Natural killer cell treated with Interleukin-12 subunit alpha and Interleukin-12 subunit beta and Interleukin-15 and Interleukin-18, amount 100 ng/mL, for 72 hours (primary cell): ENCODE measurements at regions not wholly inside any gene's neighbourhood (a gene's known extent, or its start where the extent isn't known, plus 50 kb on each side); places are given as distances from the start of the nearest gene placed in this dataset.
"Not testable (repeated sequence)": the region's sequence is repeated elsewhere in the genome, so short reads cannot be mapped to it uniquely, and the experiment has no call there.

Experiments
- ATAC-seq, 2 donors: fragments of 150-1000 bp; cut with Tn5 transposase in 1 of 2; sonication (Bioruptor Pico), chemical (Tn5 transposase) in 1 of 2; 2 replicates each; pipeline ENCODE4 v1.10.0; 2021
- DNase-seq: peaks from one replicate; pipeline ENCODE4 v3.0.0; 2022; ENCODE audit warnings: low spot score
- H3K27ac Mint-ChIP-seq, 2 donors: 1 replicate in 1 of 2; 2 replicates in 1 of 2; pipeline ENCODE4 v1.8.0; 2022; ENCODE audit warnings: mixed read lengths in 2 of 2, mild to moderate bottlenecking in 1 of 2, moderate library complexity in 1 of 2
- H3K27me3 Mint-ChIP-seq, 2 donors: 1 replicate in 1 of 2; 2 replicates in 1 of 2; pipeline ENCODE4 v1.8.0; 2022; ENCODE audit warnings: mixed read lengths in 2 of 2
- H3K36me3 Mint-ChIP-seq: one replicate; pipeline ENCODE4 v1.8.0; 2022; ENCODE audit warnings: mixed read lengths
- H3K4me1 Mint-ChIP-seq, 2 donors: 1 replicate in 1 of 2; 2 replicates in 1 of 2; pipeline ENCODE4 v1.8.0; 2022; ENCODE audit warnings: low read depth in 2 of 2, mixed read lengths in 2 of 2, mild to moderate bottlenecking in 1 of 2
- H3K4me3 Mint-ChIP-seq: one replicate; pipeline ENCODE4 v1.8.0; 2022; ENCODE audit warnings: mixed read lengths
- H3K9me3 Mint-ChIP-seq: 2 replicates; pipeline ENCODE4 v1.8.0; 2022; ENCODE audit warnings: mixed read lengths

GRCh38 chr4:32932156-32932555 is 2212.0 kb downstream of the PCDH7 start:
- H3K4me1 Mint-ChIP-seq = no peaks in the 10 kb centered on the region
- ATAC-seq = no peak
- no peak overlapping the region for H3K27ac Mint-ChIP-seq
- no peak for DNase-seq
- H3K36me3 Mint-ChIP-seq = peaks cover under 1% of the 10 kb centered on the region
- H3K4me3 Mint-ChIP-seq = no peak overlapping the region
- no peaks in the 10 kb centered on the region for H3K27me3 Mint-ChIP-seq
- peaks cover 10% of the 10 kb centered on the region for H3K9me3 Mint-ChIP-seq

GRCh38 chr4:32939222-32939621 is 2219.1 kb downstream of the PCDH7 start:
- not testable (repeated sequence) for H3K4me1 Mint-ChIP-seq, H3K36me3 Mint-ChIP-seq, H3K27ac Mint-ChIP-seq, H3K27me3 Mint-ChIP-seq, ATAC-seq, DNase-seq, H3K4me3 Mint-ChIP-seq
- peaks cover 15% of the 10 kb centered on the region for H3K9me3 Mint-ChIP-seq

GRCh38 chr4:32950866-32951265 is 2230.7 kb downstream of the PCDH7 start:
- H3K27me3 Mint-ChIP-seq = no peaks in the 10 kb centered on the region
- no peaks in the 10 kb centered on the region for H3K4me1 Mint-ChIP-seq
- no peak overlapping the region for H3K27ac Mint-ChIP-seq
- peaks cover 25% of the 10 kb centered on the region for H3K9me3 Mint-ChIP-seq
- no peak for DNase-seq
- ATAC-seq = no peak
- no peak overlapping the region for H3K4me3 Mint-ChIP-seq
- H3K36me3 Mint-ChIP-seq = peaks cover 15% of the 10 kb centered on the region

- peaks cover 13% of the 10 kb centered on the region for H3K9me3 Mint-ChIP-seq
- H3K27ac Mint-ChIP-seq = no peak overlapping the region
- no peak overlapping the region for H3K4me3 Mint-ChIP-seq
- H3K27me3 Mint-ChIP-seq = no peaks in the 10 kb centered on the region
- H3K36me3 Mint-ChIP-seq = no peaks in the 10 kb centered on the region
- no peak for ATAC-seq
- DNase-seq = no peak
- no peaks in the 10 kb centered on the region for H3K4me1 Mint-ChIP-seq
These were observed 2238.4 kb downstream of the PCDH7 start for GRCh38 chr4:32958586-32958985.

- no peaks in the 10 kb centered on the region for H3K36me3 Mint-ChIP-seq
- H3K4me1 Mint-ChIP-seq = no peaks in the 10 kb centered on the region
- no peak overlapping the region for H3K4me3 Mint-ChIP-seq
- ATAC-seq = no peak
- H3K9me3 Mint-ChIP-seq = peaks cover 4% of the 10 kb centered on the region
- H3K27ac Mint-ChIP-seq = no peak overlapping the region
- no peak for DNase-seq
- H3K27me3 Mint-ChIP-seq = no peaks in the 10 kb centered on the region
These were observed 2241.9 kb downstream of the PCDH7 start for GRCh38 chr4:32962100-32962499.

GRCh38 chr4:32985256-32985655 is 2265.1 kb downstream of the PCDH7 start:
- Mint-ChIP-seq H3K9me3 (peaks cover 27% of the 10 kb centered on the region), H3K27ac (no peak overlapping the region), H3K36me3 (no peaks in the 10 kb centered on the region), H3K4me1 (no peaks in the 10 kb centered on the region), H3K27me3 (no peaks in the 10 kb centered on the region), H3K4me3 (no peak overlapping the region)
- DNase-seq (no peak), ATAC-seq (no peak)

- Mint-ChIP-seq H3K4me3 (no peak overlapping the region), H3K36me3 (no peaks in the 10 kb centered on the region)
These were observed 2266.1 kb downstream of the PCDH7 start for GRCh38 chr4:32986236-32986635.

GRCh38 chr4:32987111-32987510 is 2266.9 kb downstream of the PCDH7 start:
- no peak for DNase-seq
- Mint-ChIP-seq H3K4me3 (no peak overlapping the region), H3K27ac (no peak overlapping the region), H3K36me3 (no peaks in the 10 kb centered on the region), H3K9me3 (peaks cover 19% of the 10 kb centered on the region), H3K4me1 (no peaks in the 10 kb centered on the region), H3K27me3 (no peaks in the 10 kb centered on the region)
- ATAC-seq = no peak

More at GRCh38 chr4:32986236-32986635, 2266.1 kb downstream of the PCDH7 start:
- Mint-ChIP-seq H3K4me1 (no peaks in the 10 kb centered on the region), H3K27me3 (no peaks in the 10 kb centered on the region), H3K9me3 (peaks cover 23% of the 10 kb centered on the region), H3K27ac (no peak overlapping the region)
- ATAC-seq (no peak), DNase-seq (no peak)

- Mint-ChIP-seq H3K27ac (no peak overlapping the region), H3K4me3 (no peak overlapping the region), H3K9me3 (peaks cover 16% of the 10 kb centered on the region), H3K36me3 (no peaks in the 10 kb centered on the region), H3K27me3 (no peaks in the 10 kb centered on the region), H3K4me1 (no peaks in the 10 kb centered on the region)
- DNase-seq = no peak
- ATAC-seq = no peak
These were observed 2268.1 kb downstream of the PCDH7 start for GRCh38 chr4:32988165-32988811.

- DNase-seq = no peak
- H3K4me3 Mint-ChIP-seq = no peak overlapping the region
- H3K9me3 Mint-ChIP-seq = peaks cover 4% of the 10 kb centered on the region
- H3K27me3 Mint-ChIP-seq = no peaks in the 10 kb centered on the region
- H3K4me1 Mint-ChIP-seq = no peaks in the 10 kb centered on the region
- H3K27ac Mint-ChIP-seq = no peak overlapping the region
- no peak for ATAC-seq
- H3K36me3 Mint-ChIP-seq = no peaks in the 10 kb centered on the region
These were observed 2271.5 kb downstream of the PCDH7 start for GRCh38 chr4:32991663-32992062.

GRCh38 chr4:32994981-32995881 is 2275.1 kb downstream of the PCDH7 start:
- DNase-seq (no peak), ATAC-seq (no peak)
- peaks cover 8% of the 10 kb centered on the region for H3K36me3 Mint-ChIP-seq
- no peak overlapping the region for H3K4me3 Mint-ChIP-seq
- no peak overlapping the region for H3K27ac Mint-ChIP-seq
- H3K4me1 Mint-ChIP-seq = no peaks in the 10 kb centered on the region
- peaks cover 18% of the 10 kb centered on the region for H3K9me3 Mint-ChIP-seq
- no peaks in the 10 kb centered on the region for H3K27me3 Mint-ChIP-seq

- no peak for DNase-seq
- ATAC-seq = no peak
- no peak overlapping the region for H3K27ac Mint-ChIP-seq
- no peaks in the 10 kb centered on the region for H3K27me3 Mint-ChIP-seq
- no peaks in the 10 kb centered on the region for H3K4me1 Mint-ChIP-seq
- H3K4me3 Mint-ChIP-seq = no peak overlapping the region
- no peaks in the 10 kb centered on the region for H3K36me3 Mint-ChIP-seq
- peaks cover 18% of the 10 kb centered on the region for H3K9me3 Mint-ChIP-seq
These were observed 2293.1 kb downstream of the PCDH7 start for GRCh38 chr4:33013282-33013681.

- DNase-seq (no peak), ATAC-seq (no peak)
- Mint-ChIP-seq H3K27me3 (no peaks in the 10 kb centered on the region), H3K4me3 (no peak overlapping the region), H3K9me3 (peaks cover 2% of the 10 kb centered on the region), H3K27ac (no peak overlapping the region), H3K36me3 (no peaks in the 10 kb centered on the region), H3K4me1 (no peaks in the 10 kb centered on the region)
These were observed 2305.1 kb downstream of the PCDH7 start for GRCh38 chr4:33025236-33025635.

- H3K9me3 Mint-ChIP-seq = peaks cover 5% of the 10 kb centered on the region
- no peak overlapping the region for H3K27ac Mint-ChIP-seq
- H3K27me3 Mint-ChIP-seq = no peaks in the 10 kb centered on the region
- H3K4me3 Mint-ChIP-seq = no peak overlapping the region
- no peaks in the 10 kb centered on the region for H3K4me1 Mint-ChIP-seq
- ATAC-seq (no peak), DNase-seq (no peak)
- no peaks in the 10 kb centered on the region for H3K36me3 Mint-ChIP-seq
These were observed 2309.8 kb downstream of the PCDH7 start for GRCh38 chr4:33029976-33030375.
